MM.1S (cell line): ENCODE measurements at regions not wholly inside any gene's neighbourhood (a gene's known extent, or its start where the extent isn't known, plus 50 kb on each side); places are given as distances from the start of the nearest gene placed in this dataset.

Source experiments
- CTCF ChIP-seq: fragments of 300-600 bp; sonication (generic); IDR thresholded peaks from 2 replicates; pipeline ENCODE4 v1.5.1; 2016; ENCODE audit warnings: antibody characterized with exemption, low read length, mixed read lengths
- EZH2 ChIP-seq: fragments of 300-600 bp; sonication (generic); optimal IDR thresholded peaks from 2 replicates; pipeline ENCODE3; 2017; ENCODE audit warnings: low read depth, mild to moderate bottlenecking, antibody characterized with exemption, low read length, mixed read lengths
- EZH2phosphoT487 ChIP-seq: fragments of 300-600 bp; sonication (generic); IDR thresholded peaks from 2 replicates; pipeline ENCODE4 v1.6.1; 2018; ENCODE audit warnings: antibody characterized with exemption, low read length

GRCh38 chr10:3502673-3503072, 282.3 kb downstream of the KLF6 start:
- no peak for TF ChIP-seq CTCF
- TF ChIP-seq EZH2, result no peak
- no peak for TF ChIP-seq EZH2phosphoT487
